DMS53 (cell line): ENCODE measurements at regions not wholly inside any gene's neighbourhood (a gene's known extent, or its start where the extent isn't known, plus 50 kb on each side); places are given as distances from the start of the nearest gene placed in this dataset.
"Not testable (repeated sequence)": the region's sequence is repeated elsewhere in the genome, so short reads cannot be mapped to it uniquely, and the experiment has no call there.

Source experiments
- DNase-seq: peaks from one replicate; lab custom pipeline; 2025; lab: John Stamatoyannopoulos, UW

DNA sequence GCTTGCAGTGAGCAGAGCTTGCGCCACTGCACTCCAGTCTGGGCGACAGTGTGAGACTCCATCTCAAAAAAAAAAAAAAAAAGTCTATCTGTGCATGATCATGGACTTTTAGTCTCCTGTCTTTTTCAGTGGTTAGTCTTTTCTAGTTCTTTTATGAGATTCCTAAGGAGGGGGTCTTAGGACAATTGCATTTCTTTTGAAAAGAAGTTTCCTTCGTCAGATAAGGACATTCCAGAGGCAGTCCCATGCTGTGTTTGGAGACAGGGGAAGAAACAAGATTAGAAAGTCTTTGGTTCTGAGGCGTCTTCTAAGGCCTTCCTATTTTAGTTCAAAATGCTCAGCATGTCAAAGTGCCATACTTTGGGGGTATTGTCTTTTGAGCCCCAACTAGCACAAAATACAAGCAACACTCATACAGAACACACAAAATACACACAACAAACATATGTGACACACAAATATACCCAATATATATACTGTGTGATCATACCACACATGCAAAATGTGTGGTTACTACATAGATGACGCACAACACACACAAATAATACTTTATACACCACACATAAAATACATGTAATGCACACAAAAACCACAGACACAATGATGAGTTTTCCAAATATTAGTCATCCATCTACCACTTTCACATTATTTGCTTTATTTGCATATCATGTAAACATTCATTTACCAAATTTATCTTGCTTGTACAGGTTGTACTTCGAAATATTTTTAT is 394.5 kb downstream of the SPATA31D1 start:
- no peak for DNase-seq

DNA sequence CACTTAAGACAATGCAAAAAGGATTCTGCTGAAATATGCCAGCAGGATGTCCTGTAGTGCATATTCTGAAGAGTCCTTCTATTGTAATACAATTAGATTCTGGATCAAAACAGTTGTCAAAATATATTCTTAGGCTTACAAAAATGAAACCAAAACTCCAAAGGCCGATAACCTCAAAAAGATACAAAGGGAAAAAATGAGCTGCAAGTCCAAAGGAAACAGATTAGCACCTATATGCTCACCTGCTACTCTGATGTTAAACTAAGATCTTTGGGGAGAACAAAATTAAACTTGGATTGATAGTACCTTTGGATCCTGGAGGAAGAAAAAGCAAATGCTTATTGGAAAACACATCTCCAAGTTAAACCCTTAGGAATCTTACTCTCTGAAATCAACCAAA is 397.1 kb downstream of the SPATA31D1 start:
- DNase-seq, result no peak

DNA sequence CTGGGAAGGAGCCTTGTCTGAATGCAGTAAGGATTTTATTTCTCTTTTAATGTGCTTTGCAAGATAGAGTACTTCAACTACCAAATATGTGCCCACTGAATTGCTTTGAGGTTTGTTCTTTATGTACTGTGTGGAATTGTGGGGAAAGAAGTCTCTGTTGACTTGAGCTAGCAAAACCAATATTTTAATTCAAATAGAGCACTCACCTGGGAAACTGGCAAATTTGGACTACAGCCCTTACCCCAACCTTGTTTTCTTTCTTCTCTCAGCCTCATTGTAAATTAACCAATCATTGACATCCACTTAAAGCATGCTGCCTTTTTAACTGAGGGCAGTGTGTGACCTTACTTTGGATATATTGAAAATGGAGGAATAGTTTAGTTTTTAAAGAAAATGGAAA is 409.0 kb downstream of the SPATA31D1 start:
- no peak for DNase-seq

DNA sequence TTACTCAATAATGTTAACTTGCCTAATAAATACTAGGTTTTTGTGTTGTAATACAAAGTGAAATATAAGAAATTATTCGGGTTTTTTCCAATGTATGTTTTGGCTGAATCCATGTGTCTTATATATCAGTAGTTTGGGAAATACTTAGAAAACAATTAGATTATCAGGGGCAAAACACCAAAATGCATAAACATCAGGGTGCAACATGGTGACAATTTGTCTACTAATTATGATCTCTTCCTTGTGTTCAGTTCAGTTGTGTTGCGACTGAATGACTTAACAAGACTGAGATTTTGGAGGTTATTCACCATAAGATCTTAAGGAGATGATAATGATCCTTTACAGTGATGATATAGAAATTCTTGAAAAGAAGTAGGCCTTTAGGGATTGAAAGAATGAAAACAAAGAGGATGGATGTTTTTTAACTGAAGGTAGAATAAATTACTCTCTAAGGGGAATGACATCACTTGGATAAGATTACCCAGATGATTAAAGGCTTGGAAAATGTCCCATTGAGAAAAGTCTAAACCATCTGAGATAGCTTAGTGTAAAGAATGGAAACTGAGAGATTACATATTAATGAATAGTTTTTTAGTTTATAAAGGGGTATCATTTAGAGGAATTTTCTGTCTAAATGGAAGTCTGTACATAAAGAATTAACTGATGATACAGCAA is 415.8 kb downstream of the SPATA31D1 start:
- DNase-seq, result no peak

DNA sequence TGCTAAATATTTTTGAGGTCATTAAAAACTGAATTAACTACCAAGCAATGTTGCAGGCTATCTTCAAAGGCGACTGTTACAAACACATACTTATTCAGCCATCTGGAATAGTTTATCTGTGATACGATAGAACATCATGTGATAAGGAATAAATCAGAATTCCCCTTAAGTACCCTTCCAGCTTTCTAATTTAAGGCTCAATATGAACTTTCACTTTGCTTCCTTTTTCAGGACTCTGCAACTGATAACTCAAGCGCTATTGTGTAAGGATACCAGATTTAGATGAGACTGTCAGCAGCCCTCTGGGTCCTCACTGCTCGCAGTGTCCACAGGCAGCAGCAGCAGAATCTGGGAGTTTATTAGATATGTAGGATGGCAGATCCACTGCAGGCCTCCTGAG is 416.3 kb downstream of the SPATA31D1 start:
- no peak for DNase-seq

DNA sequence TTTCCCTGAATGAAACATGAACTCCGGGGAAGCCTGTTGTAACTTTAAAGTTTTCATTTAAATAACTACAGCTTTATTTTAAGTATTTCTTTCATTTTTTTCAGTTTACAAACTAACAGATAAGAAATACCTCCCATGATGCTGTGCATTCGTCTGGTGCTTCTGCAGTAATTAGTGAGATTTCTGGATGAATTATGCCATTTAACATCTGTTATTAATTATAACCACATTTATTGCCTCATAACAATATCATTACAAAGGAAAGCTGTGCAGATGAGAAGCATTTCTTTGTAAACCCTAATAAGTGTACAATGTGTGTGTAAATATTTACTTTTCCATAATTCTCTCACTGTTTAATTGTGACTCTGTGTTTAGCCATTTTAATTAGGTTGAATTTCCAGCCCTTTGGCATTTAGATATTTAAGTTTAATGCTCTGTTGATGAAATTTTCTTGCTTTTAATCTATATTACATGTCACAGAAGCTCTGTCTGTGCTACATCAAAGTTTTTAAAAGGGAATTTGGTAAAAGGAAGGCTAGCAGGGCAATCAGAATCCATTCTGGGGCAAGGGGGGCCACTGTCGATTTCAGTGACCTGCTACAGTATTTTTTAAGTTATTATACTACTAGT is 418.0 kb downstream of the SPATA31D1 start:
- DNase-seq, result no peak

DNA sequence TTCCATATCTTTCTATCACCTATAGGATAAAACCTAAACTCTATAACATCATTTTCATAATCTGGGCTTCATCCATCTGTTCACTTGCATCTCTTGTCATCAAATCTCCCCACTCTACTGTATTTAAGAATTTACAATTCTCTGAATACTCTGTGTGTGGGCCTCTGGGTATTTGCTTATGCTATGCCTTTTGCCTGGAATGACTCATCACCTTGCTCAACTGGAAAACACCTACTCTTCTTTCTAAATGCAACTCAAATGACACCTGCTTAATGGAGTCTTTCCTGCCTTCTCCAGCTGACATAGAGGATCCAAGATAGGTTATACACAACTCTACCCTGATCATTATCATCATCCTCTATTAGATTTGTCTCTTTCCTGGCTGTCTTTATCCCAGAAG is 421.7 kb downstream of the SPATA31D1 start:
- peak; percentile 84 for DNase-seq

DNA sequence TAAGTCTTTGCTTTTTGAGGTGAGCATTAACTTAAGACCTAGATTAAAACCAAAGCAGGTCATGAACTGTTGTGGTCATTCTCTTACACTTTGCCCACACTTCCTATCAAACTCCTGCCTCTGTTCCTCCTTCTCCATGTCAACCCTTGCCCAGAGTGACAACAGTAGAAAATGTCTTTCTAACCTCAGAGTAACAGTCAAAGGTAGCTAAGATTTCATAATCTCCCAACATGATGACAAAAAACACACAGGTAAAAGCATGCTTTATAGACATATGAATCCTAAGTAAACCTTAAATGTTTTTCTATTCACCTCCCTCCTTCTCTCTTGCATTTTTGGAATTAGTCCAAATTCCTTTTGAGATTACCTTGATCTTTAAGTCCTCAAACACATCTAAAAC is 422.3 kb downstream of the SPATA31D1 start:
- no peak for DNase-seq

DNA sequence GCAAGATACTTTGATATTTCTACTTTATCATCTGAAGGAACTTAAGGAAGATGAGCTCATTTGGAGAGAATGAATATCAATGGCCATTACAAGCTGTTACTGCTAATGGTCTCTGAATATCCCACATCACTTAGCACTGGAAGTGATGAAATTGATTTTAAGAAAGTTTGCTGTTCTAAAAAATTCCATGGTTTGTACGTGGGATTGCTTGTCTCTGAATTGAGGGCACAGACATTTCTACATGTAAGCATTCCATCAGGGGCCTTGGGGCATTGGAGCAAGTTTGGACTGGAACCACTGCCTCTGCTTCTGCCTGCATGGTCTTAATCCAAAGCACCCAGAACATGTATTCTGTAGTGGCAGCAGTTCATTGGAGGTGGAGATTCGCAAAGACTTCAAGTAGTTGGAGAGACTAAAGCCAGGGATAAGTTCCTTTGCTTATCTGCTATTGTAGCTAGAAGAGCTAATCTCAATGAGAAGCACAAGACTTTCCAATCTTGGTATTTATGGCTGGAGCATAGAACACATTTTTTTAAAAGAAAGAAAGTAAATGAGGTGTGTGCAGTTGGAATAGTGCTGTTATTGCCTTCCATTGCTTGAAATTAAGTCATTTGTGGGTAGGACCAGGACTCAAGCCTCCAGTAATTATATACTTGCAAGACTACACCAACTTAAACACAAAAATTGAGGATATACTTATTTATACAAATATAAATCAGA is 424.2 kb downstream of the SPATA31D1 start:
- no peak for DNase-seq

DNA sequence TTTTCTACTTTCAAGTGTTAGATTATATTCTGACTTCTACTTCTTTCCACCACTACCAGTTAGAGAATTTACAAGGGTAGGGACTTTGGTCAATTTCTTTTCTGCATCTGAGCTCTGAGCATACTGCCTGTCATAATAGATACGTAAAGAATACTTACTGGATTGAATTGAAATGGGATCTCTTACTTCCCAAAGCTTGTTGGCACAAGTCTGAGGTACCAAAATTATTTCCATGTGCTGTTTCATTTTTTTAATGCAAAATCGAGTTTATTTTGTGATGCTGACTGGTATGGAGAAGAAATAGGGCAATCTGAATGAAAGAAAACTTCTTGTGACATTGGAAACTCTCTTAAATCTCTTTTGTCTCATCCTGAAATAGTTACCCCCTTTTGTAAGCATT is 428.9 kb downstream of the SPATA31D1 start:
- no peak for DNase-seq

DNA sequence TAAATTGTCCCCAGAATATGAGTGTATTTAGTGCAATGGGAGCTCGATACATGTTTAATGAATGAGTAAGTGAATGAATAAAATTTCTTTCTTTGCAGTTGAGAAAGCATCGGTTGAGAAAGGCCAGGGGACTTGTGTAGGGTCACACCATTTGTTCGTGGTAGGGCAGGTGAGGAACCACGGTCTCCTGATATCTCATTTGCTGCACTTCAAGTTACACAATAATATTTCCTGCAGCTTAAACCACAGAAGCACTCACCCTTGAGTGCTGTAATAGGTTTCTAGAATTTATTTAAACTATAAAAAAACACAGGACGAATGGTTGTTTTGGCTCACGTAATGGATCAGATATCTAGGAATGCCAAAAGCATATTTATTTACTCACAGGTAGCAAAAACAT is 429.8 kb downstream of the SPATA31D1 start:
- DNase-seq, result no peak

DNA sequence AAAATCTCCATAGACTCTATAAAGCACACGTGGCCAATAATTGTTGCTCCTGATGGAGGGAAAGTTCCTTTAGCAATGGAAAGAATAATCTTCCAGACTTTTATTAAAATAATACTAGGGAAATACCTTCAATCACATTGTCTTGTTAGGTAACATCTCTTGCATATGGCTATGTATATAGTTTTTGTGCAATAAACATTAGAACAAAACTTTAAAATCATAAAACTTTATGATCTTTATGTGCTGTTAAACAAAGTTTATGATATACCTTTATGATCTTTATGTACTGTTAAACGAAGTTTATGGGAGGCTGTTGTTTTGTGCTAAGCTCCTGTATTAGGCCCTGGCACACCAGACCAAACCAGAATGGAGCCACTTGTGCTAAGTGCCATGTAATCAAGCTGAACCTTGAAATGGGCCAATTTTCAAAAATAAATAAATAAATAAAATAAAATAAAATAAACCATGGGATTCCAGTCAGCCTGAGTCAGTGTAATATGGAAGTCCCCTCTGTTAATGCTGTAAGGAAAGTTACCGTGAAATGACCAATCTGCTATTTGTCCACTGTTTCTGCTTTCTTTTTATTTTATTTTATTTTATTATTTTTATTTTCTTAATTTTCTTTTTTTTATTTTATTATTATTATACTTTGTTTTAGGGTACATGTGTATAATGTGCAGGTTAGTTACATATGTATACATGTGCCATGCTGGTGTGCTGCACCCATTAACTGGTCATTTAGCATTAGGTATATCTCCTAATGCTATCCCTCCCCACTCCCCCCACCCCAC is 431.3 kb downstream of the SPATA31D1 start:
- DNase-seq, result no peak

DNA sequence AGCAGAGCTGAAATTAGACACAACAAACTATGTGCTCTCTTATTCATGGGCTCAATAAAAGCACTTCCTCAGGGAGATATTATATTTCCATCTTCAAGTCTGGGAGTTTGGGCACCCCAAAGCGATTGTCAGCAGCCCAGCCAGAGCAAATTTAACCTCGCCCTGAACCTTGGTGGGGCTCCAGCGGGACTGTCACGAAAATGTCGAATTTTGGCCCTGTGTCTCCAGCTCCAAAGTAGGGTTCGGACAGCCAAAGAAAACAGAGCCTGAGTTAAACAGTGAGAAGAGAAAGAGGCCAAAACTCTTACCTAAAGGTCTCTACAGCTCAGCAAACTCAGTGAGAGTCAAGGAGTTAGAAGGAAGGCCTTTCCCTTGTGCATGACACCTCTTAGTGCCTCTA is 432.9 kb downstream of the SPATA31D1 start:
- no peak for DNase-seq

DNA sequence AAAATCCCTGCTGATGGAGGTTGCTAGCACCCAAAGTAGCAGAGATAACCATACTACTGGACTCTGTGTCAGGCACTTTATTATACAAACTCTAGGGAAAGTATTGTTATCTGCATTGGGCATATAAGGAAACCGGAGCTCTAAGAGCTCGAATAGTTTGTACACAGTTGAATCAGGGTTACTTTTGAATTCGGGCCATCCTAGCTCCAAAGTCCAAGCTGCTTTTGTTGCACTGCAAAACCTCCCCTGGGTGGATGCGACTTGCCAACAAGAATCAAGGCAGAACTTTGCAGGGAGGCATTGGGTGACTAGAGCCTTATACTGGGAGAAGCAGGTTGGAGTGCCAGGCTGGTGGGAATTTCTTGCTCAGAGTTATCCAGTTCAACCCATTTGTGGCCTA is 435.1 kb downstream of the SPATA31D1 start:
- DNase-seq, result no peak

DNA sequence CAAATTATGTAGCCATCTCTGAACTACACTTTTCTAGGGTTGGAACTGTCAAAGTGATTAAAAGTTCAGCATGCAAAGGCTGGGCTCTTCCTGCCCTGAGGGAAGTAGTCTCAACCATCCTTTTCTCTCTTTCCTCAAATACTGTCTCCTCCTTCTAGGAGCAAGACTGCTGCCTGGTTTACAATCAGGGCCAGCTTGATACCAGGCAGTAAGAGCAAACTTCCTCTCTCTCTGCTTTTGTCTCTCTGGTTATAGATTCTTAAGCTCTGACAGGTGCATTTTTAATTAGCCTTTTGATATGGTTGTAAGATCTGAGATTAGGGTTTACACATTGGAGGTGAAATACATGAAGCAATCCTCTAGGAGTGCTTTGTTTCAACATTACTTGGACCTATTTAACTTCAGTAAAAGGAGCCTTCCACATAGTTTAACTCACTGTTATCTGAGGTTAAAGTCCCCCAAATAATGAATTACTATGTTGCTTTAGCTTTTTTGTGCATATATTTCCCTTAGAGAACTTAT is 436.1 kb downstream of the SPATA31D1 start:
- no peak for DNase-seq

DNA sequence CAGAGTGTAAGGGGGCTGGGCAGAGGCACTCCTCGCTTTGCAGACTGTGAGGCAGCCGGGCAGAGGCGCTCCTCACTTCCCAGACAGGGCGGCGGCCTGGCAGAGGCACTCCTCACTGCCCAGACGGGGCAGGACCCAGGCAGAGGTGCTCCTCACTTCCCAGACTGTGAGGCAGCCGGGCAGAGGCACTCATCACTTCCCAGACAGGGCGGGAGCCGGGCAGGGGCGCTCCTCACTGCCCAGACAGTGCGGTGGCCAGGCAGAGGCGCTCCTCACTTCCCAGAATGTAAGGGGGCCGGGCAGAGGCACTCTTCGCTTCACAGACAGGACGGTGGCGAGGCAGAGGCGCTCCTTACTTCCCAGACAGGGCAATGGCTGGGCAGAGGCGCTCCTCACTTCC is 442.5 kb downstream of the SPATA31D1 start:
- no peak for DNase-seq

DNA sequence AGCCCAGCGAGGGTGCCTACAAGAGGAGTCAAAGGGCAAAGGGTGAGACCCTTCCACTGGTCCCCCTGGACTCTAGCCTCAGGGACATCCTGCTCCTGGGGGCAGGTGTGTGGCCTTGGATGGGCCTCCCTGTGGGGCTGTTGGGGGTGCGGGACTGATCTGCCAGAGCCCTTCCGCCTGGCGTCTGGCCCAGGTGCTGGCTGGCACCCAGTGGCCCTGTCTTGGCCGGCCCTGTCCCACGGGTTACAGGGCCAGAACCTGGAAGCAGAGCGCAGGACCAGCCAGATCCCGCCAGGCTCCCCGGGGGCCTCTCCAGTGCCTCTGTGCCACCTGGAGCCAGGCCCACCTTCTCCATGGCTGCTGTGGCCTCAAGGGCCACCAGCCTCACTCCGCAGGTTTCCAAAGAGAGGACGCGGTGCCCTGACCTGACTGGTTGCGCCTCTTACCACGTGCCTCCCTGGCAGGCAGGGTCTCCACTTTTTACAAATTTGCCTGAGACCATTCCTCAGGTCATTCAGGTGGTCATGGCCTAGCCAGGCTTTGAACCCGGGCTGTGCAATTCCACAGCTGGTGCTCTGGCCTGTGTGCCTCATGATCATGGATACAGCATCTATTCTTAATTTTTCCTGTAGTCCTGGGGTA is 444.8 kb downstream of the SPATA31D1 start:
- not testable (repeated sequence) for DNase-seq

DNA sequence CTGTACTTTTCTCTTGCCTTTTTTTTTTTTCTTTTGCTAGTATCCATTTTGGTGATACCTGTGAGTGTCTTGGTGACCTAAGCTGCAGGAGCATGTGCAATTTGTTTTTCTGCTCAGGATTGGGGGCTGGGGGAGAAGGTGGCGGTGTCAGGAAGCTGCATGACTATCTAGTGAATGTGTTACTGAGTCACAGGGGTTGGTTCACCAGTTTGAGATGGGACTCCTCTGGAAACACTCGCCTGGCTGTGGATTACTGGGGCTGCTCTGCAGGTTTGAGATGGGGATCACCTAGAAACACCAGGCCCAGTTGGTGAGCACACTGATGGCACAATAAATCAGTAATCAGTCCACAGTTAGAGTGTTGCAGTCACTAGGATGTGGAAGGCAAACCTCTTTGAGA is 447.9 kb downstream of the SPATA31D1 start:
- DNase-seq, result no peak

DNA sequence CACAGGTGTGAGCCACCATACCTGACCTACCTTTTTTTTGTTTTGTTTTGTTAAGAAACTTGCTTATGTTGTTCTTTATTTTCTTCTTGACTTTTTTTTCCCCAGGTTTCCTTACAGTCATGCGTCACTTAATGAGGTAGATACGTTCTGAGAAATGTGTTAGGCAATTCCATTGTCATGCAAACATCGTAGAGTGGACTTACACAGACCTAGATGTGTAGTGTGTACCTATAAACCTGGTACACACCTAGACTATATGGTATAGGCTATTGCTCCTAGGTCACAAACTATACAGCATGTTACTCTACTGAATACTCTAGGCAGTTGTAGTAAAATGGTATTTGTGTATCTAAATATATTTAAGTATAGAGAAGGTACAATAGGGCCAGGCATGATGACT is 448.6 kb downstream of the SPATA31D1 start:
- DNase-seq, result not testable (repeated sequence)

DNA sequence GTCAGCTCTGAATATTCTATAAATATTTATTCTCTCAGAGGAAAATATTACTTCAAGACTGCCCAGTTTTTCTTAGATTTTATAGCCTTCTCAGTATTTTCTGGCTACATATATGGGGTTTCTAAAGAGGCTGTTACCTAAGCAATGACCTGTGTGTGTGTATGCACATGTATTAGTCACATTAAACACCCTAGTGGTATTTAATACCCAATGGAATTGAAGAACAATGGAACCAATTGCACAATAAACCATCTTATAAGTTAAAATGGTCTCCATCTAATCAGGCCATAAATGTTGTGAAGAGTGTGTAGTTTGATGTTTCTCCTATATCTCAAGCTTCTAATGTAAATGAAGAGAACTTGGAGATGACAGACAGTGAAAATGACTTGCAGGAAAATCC is 450.0 kb downstream of the SPATA31D1 start:
- DNase-seq, result no peak

DNA sequence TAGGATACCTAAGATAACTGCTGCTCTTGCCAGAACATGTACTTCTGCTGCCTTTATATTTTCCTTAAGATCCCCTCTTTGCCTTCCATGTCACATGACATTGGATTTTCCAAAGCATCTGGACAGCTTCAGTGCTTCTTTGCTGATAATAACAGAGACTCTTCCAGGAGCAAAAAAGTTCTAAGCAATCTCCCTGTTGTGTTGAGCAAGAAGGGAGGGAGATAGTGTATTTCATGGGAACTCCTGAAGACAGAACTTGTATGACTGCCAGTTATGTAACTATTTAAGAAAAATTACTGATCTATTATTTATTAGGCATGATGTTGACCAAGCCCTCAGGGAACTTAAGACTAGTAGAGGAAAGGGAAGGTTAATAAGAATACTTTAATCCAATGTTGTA is 454.7 kb downstream of the SPATA31D1 start:
- DNase-seq, result no peak
